ENCODE measurements at regions not wholly inside any gene's neighbourhood (a gene's known extent, or its start where the extent isn't known, plus 50 kb on each side); places are given as distances from the start of the nearest gene placed in this dataset.

GRCh38 chr11:112828421-112828820 is 132.8 kb upstream of the NCAM1 start:
- DNase-seq (ENCODE audit: low spot score in 2 of 2) (no peak), ATAC-seq (no peak)
- Mint-ChIP-seq H3K36me3 (no peaks in the 10 kb centered on the region), H3K9me3 (peaks cover 0 to 11% of the 10 kb centered on the region in 2 donors), H3K27ac (no peak overlapping the region)

- Mint-ChIP-seq H3K27ac (no peak overlapping the region), H3K9me3 (peaks cover 0 to 11% of the 10 kb centered on the region in 2 donors), H3K36me3 (no peaks in the 10 kb centered on the region)
- ATAC-seq (no peak), DNase-seq (ENCODE audit: low spot score in 2 of 2) (no peak)
Measured at GRCh38 chr11:112829971-112830654, 131.1 kb upstream of the NCAM1 start.

- no peak for ATAC-seq
- Mint-ChIP-seq H3K36me3 (no peaks in the 10 kb centered on the region), H3K9me3 (peaks cover 0 to 11% of the 10 kb centered on the region in 2 donors), H3K27ac (no peak overlapping the region)
- DNase-seq (ENCODE audit: low spot score in 2 of 2): no peak
Measured at GRCh38 chr11:112831041-112831440, 130.2 kb upstream of the NCAM1 start.

- Mint-ChIP-seq H3K27ac (no peak overlapping the region), H3K9me3 (peaks cover 0 to 11% of the 10 kb centered on the region in 2 donors), H3K36me3 (no peaks in the 10 kb centered on the region)
- DNase-seq (ENCODE audit: low spot score in 2 of 2): no peak
- ATAC-seq: no peak
Measured at GRCh38 chr11:112831969-112832766, 129.1 kb upstream of the NCAM1 start.

GRCh38 chr11:112834277-112834755 is 126.9 kb upstream of the NCAM1 start:
- H3K9me3 Mint-ChIP-seq: peaks cover 0 to 3% of the 10 kb centered on the region in 2 donors
- DNase-seq (ENCODE audit: low spot score in 2 of 2) (no peak), ATAC-seq (no peak)
- H3K36me3 Mint-ChIP-seq: no peaks in the 10 kb centered on the region
- no peak overlapping the region for H3K27ac Mint-ChIP-seq

GRCh38 chr11:112835591-112836255 is 125.5 kb upstream of the NCAM1 start:
- H3K27ac Mint-ChIP-seq: no peak overlapping the region
- no peak for ATAC-seq
- H3K9me3 Mint-ChIP-seq: peaks cover 0 to 3% of the 10 kb centered on the region in 2 donors

GRCh38 chr11:112836256-112836602 is 125.0 kb upstream of the NCAM1 start:
- ATAC-seq: no peak
- no peak for DNase-seq (ENCODE audit: low spot score in 2 of 2)
- Mint-ChIP-seq H3K36me3 (no peaks in the 10 kb centered on the region), H3K27ac (no peak overlapping the region), H3K9me3 (peaks cover 0 to 3% of the 10 kb centered on the region in 2 donors)

More at GRCh38 chr11:112835591-112836255, 125.5 kb upstream of the NCAM1 start:
- no peak for DNase-seq (ENCODE audit: low spot score in 2 of 2)
- no peaks in the 10 kb centered on the region for H3K36me3 Mint-ChIP-seq

GRCh38 chr11:112837162-112837826 is 123.9 kb upstream of the NCAM1 start:
- no peak for DNase-seq (ENCODE audit: low spot score in 2 of 2)
- H3K36me3 Mint-ChIP-seq: no peaks in the 10 kb centered on the region
- no peak for ATAC-seq
- no peak overlapping the region for H3K27ac Mint-ChIP-seq
- peaks cover 0 to 3% of the 10 kb centered on the region in 2 donors for H3K9me3 Mint-ChIP-seq

GRCh38 chr11:112839051-112839450 is 122.2 kb upstream of the NCAM1 start:
- no peak overlapping the region for H3K27ac Mint-ChIP-seq
- DNase-seq (ENCODE audit: low spot score in 2 of 2): no peak
- H3K9me3 Mint-ChIP-seq: no peaks in the 10 kb centered on the region
- ATAC-seq: no peak
- no peaks in the 10 kb centered on the region for H3K36me3 Mint-ChIP-seq

GRCh38 chr11:112841729-112842128 is 119.5 kb upstream of the NCAM1 start:
- Mint-ChIP-seq H3K36me3 (no peaks in the 10 kb centered on the region), H3K9me3 (no peaks in the 10 kb centered on the region), H3K27ac (no peak overlapping the region)
- ATAC-seq (no peak), DNase-seq (ENCODE audit: low spot score in 2 of 2) (no peak)

- Mint-ChIP-seq H3K27ac (no peak overlapping the region), H3K36me3 (no peaks in the 10 kb centered on the region), H3K9me3 (peaks cover 0 to 2% of the 10 kb centered on the region in 2 donors)
- ATAC-seq (no peak), DNase-seq (ENCODE audit: low spot score in 2 of 2) (no peak)
Measured at GRCh38 chr11:112842151-112842550, 119.1 kb upstream of the NCAM1 start.

GRCh38 chr11:112844517-112844916 is 116.7 kb upstream of the NCAM1 start:
- peaks cover 0 to 5% of the 10 kb centered on the region in 2 donors for H3K9me3 Mint-ChIP-seq
- H3K27ac Mint-ChIP-seq: no peak overlapping the region
- no peak for DNase-seq (ENCODE audit: low spot score in 2 of 2)
- H3K36me3 Mint-ChIP-seq: no peaks in the 10 kb centered on the region
- no peak for ATAC-seq

- Mint-ChIP-seq H3K9me3 (peaks cover 0 to 10% of the 10 kb centered on the region in 2 donors), H3K27ac (no peak overlapping the region), H3K36me3 (no peaks in the 10 kb centered on the region)
- no peak for ATAC-seq
- no peak for DNase-seq (ENCODE audit: low spot score in 2 of 2)
Measured at GRCh38 chr11:112847568-112847967, 113.7 kb upstream of the NCAM1 start.

- DNase-seq (ENCODE audit: low spot score in 2 of 2) (no peak), ATAC-seq (no peak)
- no peak overlapping the region for H3K27ac Mint-ChIP-seq
- H3K9me3 Mint-ChIP-seq: peaks cover 5 to 7% of the 10 kb centered on the region in 2 donors
- no peaks in the 10 kb centered on the region for H3K36me3 Mint-ChIP-seq
Measured at GRCh38 chr11:112852143-112852866, 108.9 kb upstream of the NCAM1 start.

- Mint-ChIP-seq H3K9me3 (peaks cover 10 to 12% of the 10 kb centered on the region in 2 donors), H3K36me3 (peaks cover 0 to 5% of the 10 kb centered on the region in 2 donors), H3K27ac (no peak overlapping the region)
- DNase-seq (ENCODE audit: low spot score in 2 of 2) (no peak), ATAC-seq (no peak)
Measured at GRCh38 chr11:112856133-112856532, 105.1 kb upstream of the NCAM1 start.

- no peak for ATAC-seq
- DNase-seq (ENCODE audit: low spot score in 2 of 2): no peak
- H3K27ac Mint-ChIP-seq: no peak overlapping the region
Measured at GRCh38 chr11:112856591-112856990, 104.6 kb upstream of the NCAM1 start.

More at GRCh38 chr11:112856591-112856990, 104.6 kb upstream of the NCAM1 start:
- Mint-ChIP-seq H3K9me3 (peaks cover 11 to 12% of the 10 kb centered on the region in 2 donors), H3K36me3 (peaks cover 0 to 5% of the 10 kb centered on the region in 2 donors)

Measured in activated naive CD4-positive, alpha-beta T cell treated with anti-CD3 and anti-CD28 coated beads, Interleukin-2, amount 50 U/mL, for 72 hours (primary cell).